Astrocyte of the cerebellum (primary cell): ENCODE measurements at regions not wholly inside any gene's neighbourhood (a gene's known extent, or its start where the extent isn't known, plus 50 kb on each side); places are given as distances from the start of the nearest gene placed in this dataset.

Experiments
- DNase-seq: peaks from one replicate; pipeline ENCODE4 v3.0.0-alpha.2; 2011; ENCODE audit warnings: low read depth
- H3K4me3 ChIP-seq: 2 replicates; pipeline ENCODE4 v1.5.1; 2011; ENCODE audit warnings: mild to moderate bottlenecking, low read depth, low read length, moderate library complexity
- CTCF ChIP-seq: IDR thresholded peaks from 2 replicates; pipeline ENCODE4 v1.5.1; 2012; ENCODE audit warnings: low read length, low read depth, moderate library complexity, mild to moderate bottlenecking; ENCODE audit errors: missing control alignments
- in situ Hi-C: cut with HindIII; loops from 2 replicates; pipeline ENCODE4 v1.10.0; 2017; ENCODE audit warnings: low sequenced_read_pairs

DNA sequence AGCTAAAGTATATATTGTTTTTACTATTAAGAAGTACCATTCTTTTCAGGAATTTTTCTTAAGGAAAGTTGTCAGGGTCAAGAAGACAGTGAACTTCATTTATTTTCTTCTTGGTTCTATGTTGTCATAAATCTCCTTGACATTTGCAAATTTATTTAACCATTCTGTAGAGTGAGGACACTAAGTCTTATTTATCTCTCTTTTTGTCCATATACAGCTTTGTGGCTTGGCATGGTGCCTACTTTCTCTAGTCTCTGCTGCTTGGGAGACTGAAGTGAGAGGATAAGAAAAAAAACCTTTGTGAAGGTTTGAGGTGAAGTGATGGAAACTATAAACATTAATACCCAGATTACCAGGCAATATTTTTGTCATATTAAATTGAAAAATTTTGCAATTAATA lies 1389.4 kb downstream of the SUCLG1 start:
- in situ Hi-C loops = no loop called here
- no peak overlapping the region for H3K4me3 ChIP-seq
- TF ChIP-seq CTCF = no peak
- DNase-seq = peak; percentile 26

GRCh38 chr2:83068714-83069113 lies 1390.4 kb downstream of the SUCLG1 start:
- in situ Hi-C loops = no loop called here
- TF ChIP-seq CTCF = no peak
- H3K4me3 ChIP-seq = no peak overlapping the region
- no peak for DNase-seq

GRCh38 chr2:83067947-83068346 lies 1391.1 kb downstream of the SUCLG1 start:
- DNase-seq = no peak
- in situ Hi-C loops = no loop called here
- H3K4me3 ChIP-seq = no peak overlapping the region
- TF ChIP-seq CTCF = no peak

DNA sequence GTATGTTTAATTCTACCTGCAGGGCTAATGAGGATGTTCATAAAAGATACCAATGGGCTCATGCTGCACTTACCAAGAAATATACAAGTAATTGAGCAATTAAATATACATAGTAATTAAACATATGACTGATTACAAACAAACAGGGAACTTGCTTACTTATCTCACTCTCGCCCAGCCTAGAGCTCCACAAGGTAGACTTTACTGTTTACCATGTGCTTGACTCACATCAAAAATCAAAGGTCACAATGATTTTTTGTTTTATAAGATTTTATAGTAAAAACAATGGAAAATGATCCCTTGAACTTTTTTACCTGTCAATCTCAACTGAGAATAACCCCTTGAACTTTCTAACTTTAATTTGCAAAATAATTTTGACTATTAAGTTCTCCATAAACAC lies 1395.1 kb downstream of the SUCLG1 start:
- in situ Hi-C loops = no loop called here

GRCh38 chr2:83063511-83063910 lies 1395.6 kb downstream of the SUCLG1 start:
- no peak for DNase-seq
- TF ChIP-seq CTCF = no peak
- in situ Hi-C loops = no loop called here
- H3K4me3 ChIP-seq = no peak overlapping the region

More for the DNA sequence above, 1395.1 kb downstream of the SUCLG1 start:
- DNase-seq = no peak
- H3K4me3 ChIP-seq = no peak overlapping the region
- TF ChIP-seq CTCF = no peak

- in situ Hi-C loops = no loop called here
- DNase-seq = no peak
- no peak for TF ChIP-seq CTCF
- H3K4me3 ChIP-seq = no peak overlapping the region
Observed at GRCh38 chr2:83058683-83059082, 1400.4 kb downstream of the SUCLG1 start.
